ENCODE measurements at regions not wholly inside any gene's neighbourhood (a gene's known extent, or its start where the extent isn't known, plus 50 kb on each side); places are given as distances from the start of the nearest gene placed in this dataset.

DNA sequence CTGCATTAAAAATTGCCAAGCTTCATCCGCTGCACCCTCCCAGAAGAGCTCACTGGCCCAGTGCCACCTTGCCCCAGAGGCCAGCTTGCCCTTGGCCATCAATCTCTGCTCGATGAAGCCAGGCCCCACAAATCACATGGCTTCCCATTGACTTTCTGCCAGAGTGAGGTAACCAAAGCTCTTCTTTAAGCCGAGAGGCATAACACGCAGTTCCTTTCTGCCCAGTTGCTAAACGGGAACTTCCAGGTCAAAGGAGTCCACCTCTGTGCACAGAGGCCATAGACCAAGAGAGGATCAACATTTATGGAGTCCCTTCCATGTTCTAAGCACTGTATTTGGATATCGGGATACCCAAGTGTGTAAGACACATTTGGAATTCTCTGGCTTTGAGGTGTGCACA lies 208.8 kb downstream of the KIF4B start:
- ChIA-PET POLR2A (no interaction called here), CTCF (no interaction called here)
- TF ChIP-seq, protein P1, sequence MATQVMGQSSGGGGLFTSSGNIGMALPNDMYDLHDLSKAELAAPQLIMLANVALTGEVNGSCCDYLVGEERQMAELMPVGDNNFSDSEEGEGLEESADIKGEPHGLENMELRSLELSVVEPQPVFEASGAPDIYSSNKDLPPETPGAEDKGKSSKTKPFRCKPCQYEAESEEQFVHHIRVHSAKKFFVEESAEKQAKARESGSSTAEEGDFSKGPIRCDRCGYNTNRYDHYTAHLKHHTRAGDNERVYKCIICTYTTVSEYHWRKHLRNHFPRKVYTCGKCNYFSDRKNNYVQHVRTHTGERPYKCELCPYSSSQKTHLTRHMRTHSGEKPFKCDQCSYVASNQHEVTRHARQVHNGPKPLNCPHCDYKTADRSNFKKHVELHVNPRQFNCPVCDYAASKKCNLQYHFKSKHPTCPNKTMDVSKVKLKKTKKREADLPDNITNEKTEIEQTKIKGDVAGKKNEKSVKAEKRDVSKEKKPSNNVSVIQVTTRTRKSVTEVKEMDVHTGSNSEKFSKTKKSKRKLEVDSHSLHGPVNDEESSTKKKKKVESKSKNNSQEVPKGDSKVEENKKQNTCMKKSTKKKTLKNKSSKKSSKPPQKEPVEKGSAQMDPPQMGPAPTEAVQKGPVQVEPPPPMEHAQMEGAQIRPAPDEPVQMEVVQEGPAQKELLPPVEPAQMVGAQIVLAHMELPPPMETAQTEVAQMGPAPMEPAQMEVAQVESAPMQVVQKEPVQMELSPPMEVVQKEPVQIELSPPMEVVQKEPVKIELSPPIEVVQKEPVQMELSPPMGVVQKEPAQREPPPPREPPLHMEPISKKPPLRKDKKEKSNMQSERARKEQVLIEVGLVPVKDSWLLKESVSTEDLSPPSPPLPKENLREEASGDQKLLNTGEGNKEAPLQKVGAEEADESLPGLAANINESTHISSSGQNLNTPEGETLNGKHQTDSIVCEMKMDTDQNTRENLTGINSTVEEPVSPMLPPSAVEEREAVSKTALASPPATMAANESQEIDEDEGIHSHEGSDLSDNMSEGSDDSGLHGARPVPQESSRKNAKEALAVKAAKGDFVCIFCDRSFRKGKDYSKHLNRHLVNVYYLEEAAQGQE (IDR thresholded peaks at IDR 0.05; ENCODE audit: insufficient read depth in 1 of 2, low read depth in 2 of 2, low read length in 1 of 2), result no peak
- no peak for TF ChIP-seq TCF7L2 (IDR thresholded peaks at IDR 0.05; ENCODE audit: low read depth, low read length)
- TF ChIP-seq SIN3A (IDR thresholded peaks at IDR 0.05; ENCODE audit: borderline replicate concordance, insufficient read depth, low read depth, low read length), result no peak
- TF ChIP-seq, protein P2, sequence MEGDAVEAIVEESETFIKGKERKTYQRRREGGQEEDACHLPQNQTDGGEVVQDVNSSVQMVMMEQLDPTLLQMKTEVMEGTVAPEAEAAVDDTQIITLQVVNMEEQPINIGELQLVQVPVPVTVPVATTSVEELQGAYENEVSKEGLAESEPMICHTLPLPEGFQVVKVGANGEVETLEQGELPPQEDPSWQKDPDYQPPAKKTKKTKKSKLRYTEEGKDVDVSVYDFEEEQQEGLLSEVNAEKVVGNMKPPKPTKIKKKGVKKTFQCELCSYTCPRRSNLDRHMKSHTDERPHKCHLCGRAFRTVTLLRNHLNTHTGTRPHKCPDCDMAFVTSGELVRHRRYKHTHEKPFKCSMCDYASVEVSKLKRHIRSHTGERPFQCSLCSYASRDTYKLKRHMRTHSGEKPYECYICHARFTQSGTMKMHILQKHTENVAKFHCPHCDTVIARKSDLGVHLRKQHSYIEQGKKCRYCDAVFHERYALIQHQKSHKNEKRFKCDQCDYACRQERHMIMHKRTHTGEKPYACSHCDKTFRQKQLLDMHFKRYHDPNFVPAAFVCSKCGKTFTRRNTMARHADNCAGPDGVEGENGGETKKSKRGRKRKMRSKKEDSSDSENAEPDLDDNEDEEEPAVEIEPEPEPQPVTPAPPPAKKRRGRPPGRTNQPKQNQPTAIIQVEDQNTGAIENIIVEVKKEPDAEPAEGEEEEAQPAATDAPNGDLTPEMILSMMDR (IDR thresholded peaks at IDR 0.05), result no peak
- no peak for TF ChIP-seq POLR2AphosphoS5 (IDR thresholded peaks at IDR 0.05; ENCODE audit: low read depth, low read length)
- no peak overlapping the region for H3K4me3 ChIP-seq (ENCODE audit: low read depth in 2 of 2, low read length in 2 of 2)
- no peaks in the 10 kb centered on the region for H3K9me3 ChIP-seq (ENCODE audit: control insufficient read depth, insufficient read depth, low read depth, low read length)
- H3K27me3 ChIP-seq (ENCODE audit: control insufficient read depth, insufficient read depth, low read length), result no peaks in the 10 kb centered on the region
- no peak overlapping the region for H3K27ac ChIP-seq (ENCODE audit: low read length)
- no TSS peak for BruUV-seq (replicated peaks)
- intact Hi-C loops (cut with micrococcal nuclease; ENCODE audit: unreplicated experiment) (no loop called here), in situ Hi-C loops (cut with HindIII; ENCODE audit: low pct_unique_long_range_greater_than_20kb, low sequenced_read_pairs) (no loop called here)
- no peak for ATAC-seq
- no peaks in the 10 kb centered on the region for H3K36me3 ChIP-seq (ENCODE audit: control insufficient read depth, insufficient read depth, low read length)
- no peak for DNase-seq (ENCODE audit: low read depth, low spot score)
- H3K4me1 ChIP-seq (ENCODE audit: control insufficient read depth, insufficient read depth, low read length), result no peaks in the 10 kb centered on the region

DNA sequence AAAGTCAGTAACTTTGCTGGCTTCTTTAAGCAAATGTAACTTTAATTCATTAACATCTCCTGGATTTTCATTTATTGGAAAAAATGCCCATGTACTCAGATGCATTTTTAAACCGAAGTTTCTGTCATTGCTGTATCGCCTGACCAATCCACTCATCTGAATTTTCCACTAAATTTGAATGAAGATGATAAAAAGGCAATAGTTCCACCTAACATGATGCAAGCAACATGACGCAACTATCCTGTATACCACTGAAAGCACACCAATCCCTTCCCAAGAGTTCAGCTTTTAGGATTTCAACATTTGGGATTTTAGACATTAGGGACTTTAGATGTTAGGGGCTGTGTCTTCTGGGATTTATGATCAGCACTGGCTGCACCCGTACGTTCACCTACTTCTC lies 215.6 kb downstream of the KIF4B start:
- ChIA-PET CTCF (no interaction called here), POLR2A (no interaction called here)
- DNase-seq (ENCODE audit: low read depth, low spot score), result no peak
- in situ Hi-C loops (cut with HindIII; ENCODE audit: low pct_unique_long_range_greater_than_20kb, low sequenced_read_pairs) (no loop called here), intact Hi-C loops (cut with micrococcal nuclease; ENCODE audit: unreplicated experiment) (no loop called here)
- no peak for ATAC-seq
- Histone ChIP-seq H3K4me1 (ENCODE audit: control insufficient read depth, insufficient read depth, low read length) (no peaks in the 10 kb centered on the region), H3K9me3 (ENCODE audit: control insufficient read depth, insufficient read depth, low read depth, low read length) (no peaks in the 10 kb centered on the region), H3K27ac (ENCODE audit: low read length) (no peak overlapping the region), H3K36me3 (ENCODE audit: control insufficient read depth, insufficient read depth, low read length) (no peaks in the 10 kb centered on the region), H3K27me3 (ENCODE audit: control insufficient read depth, insufficient read depth, low read length) (no peaks in the 10 kb centered on the region), H3K4me3 (ENCODE audit: low read depth in 2 of 2, low read length in 2 of 2) (no peak overlapping the region)
- BruUV-seq (replicated peaks), result no TSS peak
- TF ChIP-seq SIN3A (IDR thresholded peaks at IDR 0.05; ENCODE audit: borderline replicate concordance, insufficient read depth, low read depth, low read length) (no peak), POLR2AphosphoS5 (IDR thresholded peaks at IDR 0.05; ENCODE audit: low read depth, low read length) (no peak), TCF7L2 (IDR thresholded peaks at IDR 0.05; ENCODE audit: low read depth, low read length) (no peak)
- TF ChIP-seq, protein P2 (IDR thresholded peaks at IDR 0.05), result no peak
- TF ChIP-seq, protein P1 (IDR thresholded peaks at IDR 0.05; ENCODE audit: insufficient read depth in 1 of 2, low read depth in 2 of 2, low read length in 1 of 2), result no peak
